HG03196 (cell line): ENCODE measurements at regions not wholly inside any gene's neighbourhood (a gene's known extent, or its start where the extent isn't known, plus 50 kb on each side); places are given as distances from the start of the nearest gene placed in this dataset.

Experiments
- ATAC-seq: cut with Tn5 transposase; IDR thresholded peaks from one replicate; pipeline ENCODE4 v1.9.1; 2021; ENCODE audit not compliant: unreplicated experiment

DNA sequence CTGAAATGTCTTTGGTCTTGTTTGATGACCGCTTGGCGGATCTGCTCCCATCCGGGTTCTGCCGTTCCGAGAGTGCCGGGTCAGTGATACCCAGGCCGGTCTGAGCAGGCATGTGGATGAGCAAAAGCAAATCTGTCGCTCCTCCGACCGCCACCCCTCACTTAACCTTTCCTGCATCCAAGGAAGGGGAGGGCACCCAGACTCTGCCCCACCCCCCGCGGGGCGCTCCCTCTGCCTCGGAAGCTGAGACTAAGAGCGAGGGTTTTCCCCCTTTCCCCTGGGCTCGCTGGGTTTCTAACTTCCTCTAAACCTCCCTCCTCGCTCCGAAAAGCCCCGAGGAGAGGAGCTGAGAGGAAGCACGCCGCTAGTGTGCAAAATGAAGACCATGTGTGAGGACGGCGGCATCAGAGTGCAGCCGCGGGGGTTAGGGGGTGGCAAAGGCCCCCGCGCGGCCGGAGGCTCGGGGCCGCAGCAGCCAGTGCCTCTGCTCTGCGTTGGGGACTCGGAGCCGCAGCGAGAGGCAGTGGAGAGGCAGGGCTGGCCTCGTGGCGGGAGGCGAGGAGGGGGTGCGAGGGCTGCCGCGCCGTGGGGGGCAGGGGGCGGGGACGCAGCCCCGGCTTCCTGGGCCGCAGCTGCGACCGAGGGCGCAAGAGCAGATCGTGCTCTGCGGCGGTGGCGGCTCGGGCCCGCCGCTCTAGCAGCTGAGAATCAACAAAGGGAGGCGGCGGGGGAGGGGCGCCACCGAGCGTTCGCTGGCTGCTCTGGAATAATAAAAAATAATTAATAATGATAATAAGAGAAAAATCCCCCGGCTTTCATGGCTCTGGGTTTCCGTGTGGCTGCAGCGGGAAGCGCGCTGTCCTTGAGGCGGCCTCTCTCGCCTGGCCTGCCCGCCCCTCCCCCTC lies 55.8 kb upstream of the BCOR start:
- ATAC-seq: peak; percentile 67

DNA sequence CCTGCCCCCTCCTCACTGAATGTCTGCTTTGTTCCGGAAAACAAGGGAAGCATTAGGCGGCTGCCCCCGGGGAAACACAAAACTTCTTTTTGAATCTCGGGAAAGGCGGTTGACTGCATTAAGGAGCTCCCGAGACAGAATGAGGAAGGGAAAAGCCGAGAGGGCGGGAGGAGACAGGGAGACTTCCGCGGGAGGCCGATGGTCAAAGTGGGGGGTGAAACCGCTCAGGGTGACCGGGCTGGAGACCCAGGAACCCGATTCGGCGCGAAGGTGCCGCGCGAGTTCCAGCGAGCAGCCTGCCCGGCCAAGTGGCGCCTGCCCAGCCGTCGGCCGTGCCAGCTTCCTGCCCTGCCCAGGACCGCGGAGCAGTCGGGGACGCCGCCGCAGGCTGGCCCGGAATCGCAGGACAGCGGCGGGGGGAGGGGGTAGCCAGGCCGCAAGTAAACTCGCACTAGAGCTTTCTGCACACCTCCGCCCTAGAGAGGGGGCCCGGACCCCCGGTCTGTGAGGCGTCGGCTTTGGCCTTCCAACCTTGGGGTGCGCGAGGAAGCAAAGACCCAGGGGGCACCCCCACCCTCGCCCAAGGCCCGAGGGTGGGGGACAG lies 55.1 kb upstream of the BCOR start:
- ATAC-seq: no peak

DNA sequence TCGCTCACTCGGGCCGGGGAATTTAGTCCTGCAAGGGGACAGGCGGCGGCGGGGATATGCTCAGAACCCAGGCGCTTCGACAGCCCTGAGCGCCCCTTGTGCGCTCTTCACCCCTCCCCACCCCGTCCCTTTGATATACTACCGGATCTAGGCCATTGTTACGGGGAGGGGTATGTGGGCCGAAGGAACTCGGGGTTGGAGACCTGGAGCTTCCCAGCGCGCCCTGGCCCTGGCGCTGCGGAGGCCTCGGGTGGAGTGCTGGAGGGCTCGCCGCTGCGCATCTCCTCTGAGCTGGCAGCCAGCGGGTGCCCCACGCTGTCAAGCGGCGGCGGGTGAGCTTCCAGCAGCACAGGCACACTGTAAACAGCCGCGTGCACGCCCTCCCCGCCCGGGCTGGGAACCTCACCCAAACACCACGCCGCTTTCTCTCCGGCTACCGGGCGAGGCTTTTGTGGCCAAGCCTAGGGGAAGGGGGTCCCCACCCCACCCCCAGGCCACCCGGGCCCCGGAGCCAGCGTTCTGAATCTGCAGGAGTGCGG lies 54.5 kb upstream of the BCOR start:
- ATAC-seq: no peak

GRCh38 chrX:40151211-40152172 lies 53.7 kb upstream of the BCOR start:
- ATAC-seq: no peak

DNA sequence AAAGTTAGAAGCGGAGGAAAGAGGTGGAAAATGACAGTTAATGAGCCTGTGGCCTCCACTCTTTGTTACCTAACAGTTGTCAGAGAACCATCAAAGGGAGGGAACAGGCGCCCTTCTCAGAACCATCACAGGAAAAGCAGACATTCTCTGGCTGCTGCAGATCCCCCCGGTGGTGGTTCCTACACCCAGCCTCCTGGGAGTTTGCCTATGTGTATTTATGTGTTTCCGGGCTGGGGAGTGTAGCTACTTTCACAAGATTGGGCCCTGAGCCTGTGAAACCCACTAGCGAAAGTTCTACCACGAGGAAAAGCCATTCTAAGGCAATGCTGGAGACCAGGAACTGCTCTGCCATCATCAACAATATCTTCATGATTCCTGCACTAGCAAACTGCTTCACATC lies 52.7 kb upstream of the BCOR start:
- ATAC-seq: no peak

- no peak for ATAC-seq
Measured at GRCh38 chrX:40149286-40150175, 51.8 kb upstream of the BCOR start.

DNA sequence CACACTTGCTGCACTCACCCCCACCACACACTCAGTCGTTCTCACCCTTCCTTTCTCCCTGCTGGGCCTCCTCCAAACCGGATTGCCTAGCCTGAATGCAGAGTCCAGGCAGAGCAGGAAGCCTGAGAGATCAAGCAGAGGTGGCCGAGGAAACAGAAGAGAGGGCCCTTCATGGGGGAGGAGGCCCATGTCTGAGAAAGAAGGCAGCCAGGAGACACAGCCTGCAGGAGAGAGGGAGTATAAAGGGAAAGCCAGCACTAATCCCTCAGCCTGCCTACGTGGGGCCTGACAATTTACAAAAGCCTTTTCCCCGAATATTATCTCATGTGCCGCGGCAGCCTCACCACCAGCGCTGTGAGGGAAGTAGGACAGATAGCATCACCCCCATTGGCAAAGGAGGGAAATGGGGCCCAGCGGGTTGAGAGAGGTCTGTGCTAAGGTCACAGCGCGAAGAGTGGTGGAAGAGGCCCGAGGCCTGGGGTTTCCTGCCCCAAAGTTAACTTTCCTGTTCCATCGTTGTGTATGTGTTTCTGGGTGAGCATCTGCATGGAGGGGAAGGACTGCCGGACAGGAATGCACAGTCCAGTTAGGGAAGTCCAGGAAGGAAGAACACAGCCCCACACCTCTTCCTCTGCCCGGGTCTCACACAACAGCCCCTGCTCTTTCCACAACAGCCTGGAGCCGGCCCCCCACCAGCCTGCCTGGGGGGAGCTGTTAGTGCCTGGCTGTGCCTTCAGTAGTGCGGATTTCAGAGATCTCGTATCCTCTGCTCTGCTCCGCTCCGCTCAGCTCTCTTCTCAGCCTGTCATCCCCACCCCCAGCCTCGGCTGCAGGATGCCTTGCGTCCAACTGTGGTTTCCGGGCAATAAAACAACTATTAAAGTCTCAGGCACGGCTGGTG lies 50.9 kb upstream of the BCOR start:
- no peak for ATAC-seq

DNA sequence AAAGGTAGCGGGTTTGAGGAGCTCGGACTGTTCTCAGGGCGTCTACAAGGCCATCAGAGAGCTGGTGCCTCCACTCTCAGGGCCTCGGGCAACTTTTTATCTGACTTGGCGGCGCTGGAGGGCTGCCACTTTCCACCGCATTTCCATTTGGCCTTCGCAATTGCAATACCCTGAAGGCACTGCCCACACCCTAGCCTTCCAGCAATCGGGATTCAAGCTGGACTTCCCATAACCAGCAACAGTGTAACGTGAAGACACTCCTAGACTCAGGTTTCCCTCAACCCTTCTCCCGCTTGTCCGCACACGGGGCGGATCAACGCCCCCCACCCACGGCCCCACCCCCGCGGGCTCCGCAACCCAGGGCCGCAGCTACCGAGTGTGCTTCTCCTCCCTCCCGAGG lies 50.2 kb upstream of the BCOR start:
- ATAC-seq: no peak
